ENCODE measurements at regions not wholly inside any gene's neighbourhood (a gene's known extent, or its start where the extent isn't known, plus 50 kb on each side); places are given as distances from the start of the nearest gene placed in this dataset.

DNA sequence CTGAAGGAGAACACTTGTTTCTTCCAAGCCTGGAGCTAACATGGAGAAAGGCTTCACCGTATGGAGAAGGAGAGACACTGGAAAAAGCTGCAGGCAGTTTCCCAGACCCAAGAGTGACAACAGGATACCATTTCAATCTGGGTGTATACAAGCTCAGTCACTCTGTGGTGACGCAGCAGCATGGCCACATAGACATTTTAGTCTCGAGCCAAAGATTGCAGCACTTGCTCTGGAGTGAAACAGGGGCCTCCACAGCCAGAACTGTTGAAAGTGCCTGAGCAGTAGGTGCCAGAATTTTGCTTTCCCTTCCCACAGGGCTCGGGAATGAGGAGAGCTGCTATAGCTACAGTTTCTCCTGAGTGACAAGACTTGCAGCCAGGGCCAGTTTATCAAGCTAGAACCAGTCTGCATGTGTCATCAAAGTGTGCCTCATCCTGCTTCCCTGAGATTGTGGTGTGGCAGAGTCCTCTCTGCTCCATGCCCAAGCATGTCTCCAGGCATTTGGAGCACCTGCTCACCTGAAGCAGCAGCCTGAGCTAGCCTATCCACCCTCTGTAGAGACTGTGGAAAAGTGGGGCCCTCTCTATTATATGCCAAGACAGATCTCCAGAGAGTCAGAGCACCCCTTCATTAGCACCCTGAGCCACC, 234.6 kb upstream of the CDH19 start (continued):
- TF ChIP-seq, protein P1, sequence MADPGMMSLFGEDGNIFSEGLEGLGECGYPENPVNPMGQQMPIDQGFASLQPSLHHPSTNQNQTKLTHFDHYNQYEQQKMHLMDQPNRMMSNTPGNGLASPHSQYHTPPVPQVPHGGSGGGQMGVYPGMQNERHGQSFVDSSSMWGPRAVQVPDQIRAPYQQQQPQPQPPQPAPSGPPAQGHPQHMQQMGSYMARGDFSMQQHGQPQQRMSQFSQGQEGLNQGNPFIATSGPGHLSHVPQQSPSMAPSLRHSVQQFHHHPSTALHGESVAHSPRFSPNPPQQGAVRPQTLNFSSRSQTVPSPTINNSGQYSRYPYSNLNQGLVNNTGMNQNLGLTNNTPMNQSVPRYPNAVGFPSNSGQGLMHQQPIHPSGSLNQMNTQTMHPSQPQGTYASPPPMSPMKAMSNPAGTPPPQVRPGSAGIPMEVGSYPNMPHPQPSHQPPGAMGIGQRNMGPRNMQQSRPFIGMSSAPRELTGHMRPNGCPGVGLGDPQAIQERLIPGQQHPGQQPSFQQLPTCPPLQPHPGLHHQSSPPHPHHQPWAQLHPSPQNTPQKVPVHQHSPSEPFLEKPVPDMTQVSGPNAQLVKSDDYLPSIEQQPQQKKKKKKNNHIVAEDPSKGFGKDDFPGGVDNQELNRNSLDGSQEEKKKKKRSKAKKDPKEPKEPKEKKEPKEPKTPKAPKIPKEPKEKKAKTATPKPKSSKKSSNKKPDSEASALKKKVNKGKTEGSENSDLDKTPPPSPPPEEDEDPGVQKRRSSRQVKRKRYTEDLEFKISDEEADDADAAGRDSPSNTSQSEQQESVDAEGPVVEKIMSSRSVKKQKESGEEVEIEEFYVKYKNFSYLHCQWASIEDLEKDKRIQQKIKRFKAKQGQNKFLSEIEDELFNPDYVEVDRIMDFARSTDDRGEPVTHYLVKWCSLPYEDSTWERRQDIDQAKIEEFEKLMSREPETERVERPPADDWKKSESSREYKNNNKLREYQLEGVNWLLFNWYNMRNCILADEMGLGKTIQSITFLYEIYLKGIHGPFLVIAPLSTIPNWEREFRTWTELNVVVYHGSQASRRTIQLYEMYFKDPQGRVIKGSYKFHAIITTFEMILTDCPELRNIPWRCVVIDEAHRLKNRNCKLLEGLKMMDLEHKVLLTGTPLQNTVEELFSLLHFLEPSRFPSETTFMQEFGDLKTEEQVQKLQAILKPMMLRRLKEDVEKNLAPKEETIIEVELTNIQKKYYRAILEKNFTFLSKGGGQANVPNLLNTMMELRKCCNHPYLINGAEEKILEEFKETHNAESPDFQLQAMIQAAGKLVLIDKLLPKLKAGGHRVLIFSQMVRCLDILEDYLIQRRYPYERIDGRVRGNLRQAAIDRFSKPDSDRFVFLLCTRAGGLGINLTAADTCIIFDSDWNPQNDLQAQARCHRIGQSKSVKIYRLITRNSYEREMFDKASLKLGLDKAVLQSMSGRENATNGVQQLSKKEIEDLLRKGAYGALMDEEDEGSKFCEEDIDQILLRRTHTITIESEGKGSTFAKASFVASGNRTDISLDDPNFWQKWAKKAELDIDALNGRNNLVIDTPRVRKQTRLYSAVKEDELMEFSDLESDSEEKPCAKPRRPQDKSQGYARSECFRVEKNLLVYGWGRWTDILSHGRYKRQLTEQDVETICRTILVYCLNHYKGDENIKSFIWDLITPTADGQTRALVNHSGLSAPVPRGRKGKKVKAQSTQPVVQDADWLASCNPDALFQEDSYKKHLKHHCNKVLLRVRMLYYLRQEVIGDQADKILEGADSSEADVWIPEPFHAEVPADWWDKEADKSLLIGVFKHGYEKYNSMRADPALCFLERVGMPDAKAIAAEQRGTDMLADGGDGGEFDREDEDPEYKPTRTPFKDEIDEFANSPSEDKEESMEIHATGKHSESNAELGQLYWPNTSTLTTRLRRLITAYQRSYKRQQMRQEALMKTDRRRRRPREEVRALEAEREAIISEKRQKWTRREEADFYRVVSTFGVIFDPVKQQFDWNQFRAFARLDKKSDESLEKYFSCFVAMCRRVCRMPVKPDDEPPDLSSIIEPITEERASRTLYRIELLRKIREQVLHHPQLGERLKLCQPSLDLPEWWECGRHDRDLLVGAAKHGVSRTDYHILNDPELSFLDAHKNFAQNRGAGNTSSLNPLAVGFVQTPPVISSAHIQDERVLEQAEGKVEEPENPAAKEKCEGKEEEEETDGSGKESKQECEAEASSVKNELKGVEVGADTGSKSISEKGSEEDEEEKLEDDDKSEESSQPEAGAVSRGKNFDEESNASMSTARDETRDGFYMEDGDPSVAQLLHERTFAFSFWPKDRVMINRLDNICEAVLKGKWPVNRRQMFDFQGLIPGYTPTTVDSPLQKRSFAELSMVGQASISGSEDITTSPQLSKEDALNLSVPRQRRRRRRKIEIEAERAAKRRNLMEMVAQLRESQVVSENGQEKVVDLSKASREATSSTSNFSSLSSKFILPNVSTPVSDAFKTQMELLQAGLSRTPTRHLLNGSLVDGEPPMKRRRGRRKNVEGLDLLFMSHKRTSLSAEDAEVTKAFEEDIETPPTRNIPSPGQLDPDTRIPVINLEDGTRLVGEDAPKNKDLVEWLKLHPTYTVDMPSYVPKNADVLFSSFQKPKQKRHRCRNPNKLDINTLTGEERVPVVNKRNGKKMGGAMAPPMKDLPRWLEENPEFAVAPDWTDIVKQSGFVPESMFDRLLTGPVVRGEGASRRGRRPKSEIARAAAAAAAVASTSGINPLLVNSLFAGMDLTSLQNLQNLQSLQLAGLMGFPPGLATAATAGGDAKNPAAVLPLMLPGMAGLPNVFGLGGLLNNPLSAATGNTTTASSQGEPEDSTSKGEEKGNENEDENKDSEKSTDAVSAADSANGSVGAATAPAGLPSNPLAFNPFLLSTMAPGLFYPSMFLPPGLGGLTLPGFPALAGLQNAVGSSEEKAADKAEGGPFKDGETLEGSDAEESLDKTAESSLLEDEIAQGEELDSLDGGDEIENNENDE (IDR thresholded peaks at IDR 0.05; ENCODE audit: insufficient replicate concordance, low read length) = no peak
- TF ChIP-seq, protein P2, sequence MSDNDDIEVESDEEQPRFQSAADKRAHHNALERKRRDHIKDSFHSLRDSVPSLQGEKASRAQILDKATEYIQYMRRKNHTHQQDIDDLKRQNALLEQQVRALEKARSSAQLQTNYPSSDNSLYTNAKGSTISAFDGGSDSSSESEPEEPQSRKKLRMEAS (IDR thresholded peaks at IDR 0.05) = no peak
- no peak for TF ChIP-seq BACH1 (IDR thresholded peaks at IDR 0.05; ENCODE audit: low read length)
- no peak for TF ChIP-seq CBX8 (IDR thresholded peaks at IDR 0.05; ENCODE audit: borderline replicate concordance, low read depth, low read length)
- no peak for TF ChIP-seq TAF7 (optimal IDR thresholded peaks at IDR 0.05; ENCODE audit: borderline replicate concordance, low read depth, low read length)
- TF ChIP-seq TCF12 (IDR thresholded peaks at IDR 0.05; ENCODE audit: low read depth, low read length) = no peak
- no peak for TF ChIP-seq ASH2L (IDR thresholded peaks at IDR 0.05; ENCODE audit: low read length)
- no peak for TF ChIP-seq SIN3A (conservative IDR thresholded peaks at IDR 0.05 in 1 of 2, IDR thresholded peaks at IDR 0.05 in 1 of 2; ENCODE audit: low read depth in 1 of 2, low read length in 2 of 2)
- TF ChIP-seq MAFK (IDR thresholded peaks at IDR 0.05; ENCODE audit: low read depth, low read length) = no peak
- TF ChIP-seq PHF8 (conservative IDR thresholded peaks at IDR 0.05; ENCODE audit: low read depth, low read length) = no peak
- TF ChIP-seq BRCA1 (IDR thresholded peaks at IDR 0.05; ENCODE audit: low read depth, low read length) = no peak
- TF ChIP-seq CHD1 (IDR thresholded peaks at IDR 0.05; ENCODE audit: low read depth, low read length) = no peak

Data from H1 (cell line).